Vagina (tissue), 2 donors: ENCODE measurements at regions not wholly inside any gene's neighbourhood (a gene's known extent, or its start where the extent isn't known, plus 50 kb on each side); places are given as distances from the start of the nearest gene placed in this dataset.

Source experiments
- DNase-seq, 2 donors: peaks; one replicate each; pipeline ENCODE4 v3.0.0-alpha.2; 2017; ENCODE audit errors: extremely low spot score in 2 of 2
- H3K27ac ChIP-seq: fragments of 200-600 bp; sonication (generic); one replicate; pipeline ENCODE4 v1.5.1; 2019
- H3K27me3 ChIP-seq: fragments of 200-600 bp; sonication (generic); one replicate; pipeline ENCODE4 v1.5.1; 2019
- H3K36me3 ChIP-seq, 2 donors: fragments of 200-600 bp; sonication (generic); one replicate each; pipeline ENCODE4 v1.5.1; 2017 to 2019
- H3K4me1 ChIP-seq: fragments of 200-600 bp; sonication (generic); one replicate; pipeline ENCODE4 v1.5.1; 2019
- H3K4me3 ChIP-seq, 2 donors: fragments of 200-600 bp; sonication (generic); 1 replicate in 1 of 2; 2 replicates in 1 of 2; pipeline ENCODE4 v1.5.1; 2016 to 2019
- H3K9me3 ChIP-seq: fragments of 200-600 bp; sonication (generic); one replicate; pipeline ENCODE4 v1.5.1; 2019
- POLR2A ChIP-seq, 2 donors: fragments of 450-650 bp; IDR thresholded peaks; one replicate each; pipeline ENCODE4 v1.6.1; 2017; ENCODE audit warnings: antibody characterized with exemption in 2 of 2, mild to moderate bottlenecking in 2 of 2, moderate library complexity in 2 of 2
- POLR2AphosphoS5 ChIP-seq, 2 donors: sonication (generic); formaldehyde crosslinking; IDR thresholded peaks; one replicate each; pipeline ENCODE4 v1.9.0; 2017; ENCODE audit warnings: antibody characterized with exemption in 2 of 2, mild to moderate bottlenecking in 2 of 2, low read depth in 1 of 2; ENCODE audit not compliant: insufficient read depth in 1 of 2
- intact Hi-C: fragments of 100-400 bp; cut with DNase I; formaldehyde crosslinking; loops from one replicate; pipeline ENCODE4 v1.15.1; 2023
- TF ChIP-seq, protein P1 (sequence below), 3 experiments: fragments of 450-650 bp in 2 of 3; fragments of 200-600 bp in 1 of 3; sonication (generic) in 1 of 3; IDR thresholded peaks; one replicate each; pipeline ENCODE4 v1.5.1; 2017 to 2019; ENCODE audit warnings: antibody characterized with exemption in 3 of 3, mild to moderate bottlenecking in 2 of 3, moderate library complexity in 2 of 3

DNA sequence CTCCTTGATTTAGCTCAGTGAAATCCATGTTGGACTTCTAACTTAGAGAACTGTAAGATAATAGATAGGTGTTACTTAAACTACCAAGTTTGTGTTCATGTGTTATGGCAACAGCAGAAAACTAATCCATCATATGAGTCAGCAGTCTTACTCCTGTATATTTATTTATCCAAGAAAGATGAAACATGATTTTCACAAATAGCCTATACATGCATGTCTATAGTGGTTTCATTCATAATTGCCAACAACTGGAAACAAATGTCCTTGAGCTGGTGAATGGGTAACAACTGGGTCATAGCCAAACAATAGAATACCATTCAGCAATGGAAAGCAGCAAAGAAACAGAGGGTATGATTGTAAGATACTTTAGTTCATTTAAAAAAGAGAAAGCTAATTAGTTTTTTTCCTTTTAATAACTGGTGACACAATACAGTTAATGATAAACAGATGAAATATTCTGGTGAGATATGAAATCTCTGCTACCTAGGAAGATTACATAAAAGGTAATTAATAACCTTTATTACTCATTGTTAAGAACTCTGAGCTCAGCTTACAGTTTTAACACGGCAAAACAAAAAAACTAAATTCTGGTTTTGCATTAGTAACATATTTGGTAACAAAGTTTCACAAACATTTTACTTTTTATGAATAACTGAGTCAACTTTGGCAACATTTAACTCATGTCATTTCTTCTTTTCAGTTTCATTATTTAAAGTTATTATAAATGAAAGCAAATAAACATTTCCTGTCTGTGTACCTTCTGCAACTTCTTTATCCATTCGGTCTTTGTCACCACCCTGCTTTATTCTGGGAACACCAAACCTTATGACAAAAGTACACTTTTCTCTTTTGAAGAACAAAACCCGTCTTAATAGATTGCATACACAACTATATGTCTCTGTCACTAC lies 181.3 kb downstream of the LIG4 start:
- no peak for TF ChIP-seq POLR2AphosphoS5 (IDR thresholded peaks at IDR 0.05; ENCODE audit: insufficient read depth in 1 of 2, low read depth in 1 of 2)
- TF ChIP-seq, protein P1, sequence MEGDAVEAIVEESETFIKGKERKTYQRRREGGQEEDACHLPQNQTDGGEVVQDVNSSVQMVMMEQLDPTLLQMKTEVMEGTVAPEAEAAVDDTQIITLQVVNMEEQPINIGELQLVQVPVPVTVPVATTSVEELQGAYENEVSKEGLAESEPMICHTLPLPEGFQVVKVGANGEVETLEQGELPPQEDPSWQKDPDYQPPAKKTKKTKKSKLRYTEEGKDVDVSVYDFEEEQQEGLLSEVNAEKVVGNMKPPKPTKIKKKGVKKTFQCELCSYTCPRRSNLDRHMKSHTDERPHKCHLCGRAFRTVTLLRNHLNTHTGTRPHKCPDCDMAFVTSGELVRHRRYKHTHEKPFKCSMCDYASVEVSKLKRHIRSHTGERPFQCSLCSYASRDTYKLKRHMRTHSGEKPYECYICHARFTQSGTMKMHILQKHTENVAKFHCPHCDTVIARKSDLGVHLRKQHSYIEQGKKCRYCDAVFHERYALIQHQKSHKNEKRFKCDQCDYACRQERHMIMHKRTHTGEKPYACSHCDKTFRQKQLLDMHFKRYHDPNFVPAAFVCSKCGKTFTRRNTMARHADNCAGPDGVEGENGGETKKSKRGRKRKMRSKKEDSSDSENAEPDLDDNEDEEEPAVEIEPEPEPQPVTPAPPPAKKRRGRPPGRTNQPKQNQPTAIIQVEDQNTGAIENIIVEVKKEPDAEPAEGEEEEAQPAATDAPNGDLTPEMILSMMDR (IDR thresholded peaks at IDR 0.05) = no peak
- no peak for TF ChIP-seq POLR2A (IDR thresholded peaks at IDR 0.05)
- H3K9me3 ChIP-seq = no peaks in the 10 kb centered on the region
- no peak for DNase-seq
- no peak overlapping the region for H3K27ac ChIP-seq
- H3K36me3 ChIP-seq = no peaks in the 10 kb centered on the region
- H3K27me3 ChIP-seq = no peaks in the 10 kb centered on the region
- no peak overlapping the region for H3K4me3 ChIP-seq
- intact Hi-C loops = loop anchor here (2.0 kb wide), 1 partner anchor 55 kb away; no protein-coding TSS in a partner anchor
- H3K4me1 ChIP-seq = no peaks in the 10 kb centered on the region

DNA sequence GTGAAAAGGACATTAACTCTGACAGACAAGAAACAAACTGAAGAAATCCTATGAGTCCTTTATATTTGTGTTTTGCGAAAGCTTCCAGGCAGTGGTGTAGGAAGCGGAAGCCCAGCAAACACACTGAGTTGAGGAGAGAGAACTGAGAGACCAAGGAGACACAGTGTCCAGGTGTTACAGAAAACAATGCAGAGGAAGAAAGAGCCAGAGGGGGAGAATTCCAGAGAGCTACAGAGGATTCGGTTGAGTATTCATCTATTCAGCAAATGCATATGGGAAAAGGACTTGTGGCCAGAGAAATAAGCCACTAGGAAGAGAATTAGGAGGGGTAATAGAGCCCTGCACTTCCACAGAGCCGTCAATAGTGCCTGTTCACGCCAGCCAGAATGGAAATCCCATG lies 183.5 kb downstream of the LIG4 start:
- no peak for DNase-seq
- H3K27ac ChIP-seq = no peak overlapping the region
- intact Hi-C loops = loop anchor here (2.0 kb wide), 1 partner anchor 53 kb away; no protein-coding TSS in a partner anchor
- no peaks in the 10 kb centered on the region for H3K27me3 ChIP-seq
- no peak overlapping the region for H3K4me3 ChIP-seq
- H3K4me1 ChIP-seq = no peaks in the 10 kb centered on the region
- no peaks in the 10 kb centered on the region for H3K9me3 ChIP-seq
- TF ChIP-seq, protein P1 (IDR thresholded peaks at IDR 0.05) = no peak
- TF ChIP-seq POLR2A (IDR thresholded peaks at IDR 0.05) = no peak
- TF ChIP-seq POLR2AphosphoS5 (IDR thresholded peaks at IDR 0.05; ENCODE audit: insufficient read depth in 1 of 2, low read depth in 1 of 2) = no peak
- H3K36me3 ChIP-seq = no peaks in the 10 kb centered on the region

DNA sequence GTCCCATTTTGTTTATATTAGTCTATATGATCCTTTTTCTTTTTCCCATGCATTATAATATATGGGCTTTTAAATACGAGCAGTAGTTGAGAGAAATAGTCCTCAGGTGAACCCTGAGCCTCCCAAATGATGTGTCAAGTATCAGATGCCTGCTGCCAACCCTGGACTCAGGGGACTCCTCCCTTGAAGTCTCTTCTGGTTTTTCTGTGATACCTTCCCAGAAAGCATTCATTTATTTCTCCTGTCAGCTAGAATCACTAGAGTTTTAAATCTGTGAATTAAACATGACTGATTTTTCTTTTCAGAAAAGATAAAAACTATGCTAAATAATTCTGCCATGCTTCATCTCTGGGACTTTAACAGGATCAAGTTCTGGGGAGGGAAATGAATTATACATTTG lies 184.6 kb downstream of the LIG4 start:
- Histone ChIP-seq H3K4me1 (no peaks in the 10 kb centered on the region), H3K27me3 (no peaks in the 10 kb centered on the region), H3K27ac (no peak overlapping the region), H3K9me3 (no peaks in the 10 kb centered on the region), H3K4me3 (no peak overlapping the region), H3K36me3 (no peaks in the 10 kb centered on the region)
- TF ChIP-seq POLR2AphosphoS5 (IDR thresholded peaks at IDR 0.05; ENCODE audit: insufficient read depth in 1 of 2, low read depth in 1 of 2) = no peak
- TF ChIP-seq, protein P1 (IDR thresholded peaks at IDR 0.05) = no peak
- intact Hi-C loops = no loop called here
- DNase-seq = no peak

DNA sequence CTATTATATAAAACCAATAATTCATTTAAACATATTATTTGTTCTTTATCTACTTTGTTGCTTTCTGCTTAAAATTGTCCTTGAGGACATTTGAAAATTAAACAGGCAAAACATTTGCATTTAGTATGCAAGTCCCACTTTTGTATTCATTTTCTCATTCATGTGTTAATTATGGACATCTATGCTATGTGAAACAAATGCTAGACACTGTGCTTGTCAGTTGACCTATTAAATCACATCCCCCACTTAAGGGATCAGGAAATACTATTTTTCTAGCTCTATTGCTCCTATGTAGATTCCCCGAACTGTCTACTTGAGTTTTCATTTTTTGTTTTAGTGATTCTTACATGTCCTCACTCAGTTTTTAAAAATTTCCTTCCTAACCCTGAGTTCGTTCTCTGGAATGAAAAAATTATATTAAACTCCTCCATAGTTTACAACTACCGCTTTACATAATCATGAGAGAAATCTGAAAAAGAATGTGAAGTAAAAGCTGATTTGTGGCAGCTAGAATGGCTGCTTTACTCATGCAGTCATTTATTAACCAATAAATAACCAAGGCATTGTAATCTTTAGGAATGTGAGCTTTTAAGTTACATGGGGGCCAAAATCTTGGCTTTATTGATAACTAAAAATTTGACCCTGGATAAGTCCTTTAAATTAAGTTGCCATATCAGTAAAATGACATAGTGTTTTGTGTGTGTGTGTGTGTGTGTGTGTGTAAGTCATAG lies 188.5 kb downstream of the LIG4 start:
- Histone ChIP-seq H3K4me3 (no peak overlapping the region), H3K36me3 (no peaks in the 10 kb centered on the region), H3K27ac (no peak overlapping the region), H3K27me3 (no peaks in the 10 kb centered on the region), H3K9me3 (no peaks in the 10 kb centered on the region), H3K4me1 (no peaks in the 10 kb centered on the region)
- no peak for DNase-seq
- intact Hi-C loops = no loop called here
- TF ChIP-seq, protein P1 (IDR thresholded peaks at IDR 0.05) = no peak
- TF ChIP-seq POLR2A (IDR thresholded peaks at IDR 0.05) = no peak
- no peak for TF ChIP-seq POLR2AphosphoS5 (IDR thresholded peaks at IDR 0.05; ENCODE audit: insufficient read depth in 1 of 2, low read depth in 1 of 2)
